ENCODE measurements at regions not wholly inside any gene's neighbourhood (a gene's known extent, or its start where the extent isn't known, plus 50 kb on each side); places are given as distances from the start of the nearest gene placed in this dataset.

DNA sequence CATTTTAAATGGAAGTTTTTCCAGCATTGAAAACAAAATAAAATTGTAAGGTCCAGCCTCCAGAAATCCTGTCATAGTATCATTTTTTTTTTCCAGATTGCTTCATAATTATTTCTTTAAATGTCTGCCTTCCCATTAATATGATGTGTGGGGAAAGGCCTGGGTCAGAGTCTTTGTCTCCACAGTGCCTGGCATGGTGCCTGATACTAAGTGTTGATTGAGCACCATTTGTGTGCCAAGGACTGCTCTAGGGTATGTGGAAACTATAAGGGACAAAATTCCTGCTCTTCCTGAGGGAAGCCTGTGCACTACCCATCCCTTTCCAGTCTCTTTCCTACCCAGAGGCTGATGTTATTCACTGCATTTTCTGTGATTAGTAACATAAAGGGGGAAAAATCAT is 53.1 kb upstream of the BEND4 start:
- ChIA-PET CTCF (no interaction called here), POLR2A (ENCODE audit: unreplicated experiment) (no interaction called here)
- DNase-seq = no peak
- peaks cover 31% of the 10 kb centered on the region for H3K27me3 ChIP-seq (ENCODE audit: insufficient read depth, low read depth)
- BruUV-seq (replicated peaks) = no TSS peak
- no peaks in the 10 kb centered on the region for H3K79me2 ChIP-seq (ENCODE audit: low read depth)
- intact Hi-C loops (cut with micrococcal nuclease; ENCODE audit: unreplicated experiment) = no loop called here
- H2AFZ ChIP-seq = no peak overlapping the region
- H3K9me3 ChIP-seq (ENCODE audit: insufficient read depth, low read depth) = no peaks in the 10 kb centered on the region; the same call in 1 of the 2 replicates
- H3K27ac ChIP-seq = no peak overlapping the region
- H3K36me3 ChIP-seq (ENCODE audit: low read depth) = no peaks in the 10 kb centered on the region
- H3K4me2 ChIP-seq = no peak overlapping the region
- H3K9me2 ChIP-seq (ENCODE audit: insufficient read depth) = no peaks in the 10 kb centered on the region
- H3F3A ChIP-seq (ENCODE audit: insufficient read depth, low read depth) = no peaks in the 10 kb centered on the region
- H3K4me1 ChIP-seq (replicated peaks; ENCODE audit: insufficient read depth) = no peaks in the 10 kb centered on the region
- no peak overlapping the region for H3K4me3 ChIP-seq
- no peaks in the 10 kb centered on the region for H4K20me1 ChIP-seq (ENCODE audit: insufficient read depth)
- TF ChIP-seq EZH2 (IDR thresholded peaks at IDR 0.05; ENCODE audit: low read depth) = no peak
- TF ChIP-seq, protein P1, sequence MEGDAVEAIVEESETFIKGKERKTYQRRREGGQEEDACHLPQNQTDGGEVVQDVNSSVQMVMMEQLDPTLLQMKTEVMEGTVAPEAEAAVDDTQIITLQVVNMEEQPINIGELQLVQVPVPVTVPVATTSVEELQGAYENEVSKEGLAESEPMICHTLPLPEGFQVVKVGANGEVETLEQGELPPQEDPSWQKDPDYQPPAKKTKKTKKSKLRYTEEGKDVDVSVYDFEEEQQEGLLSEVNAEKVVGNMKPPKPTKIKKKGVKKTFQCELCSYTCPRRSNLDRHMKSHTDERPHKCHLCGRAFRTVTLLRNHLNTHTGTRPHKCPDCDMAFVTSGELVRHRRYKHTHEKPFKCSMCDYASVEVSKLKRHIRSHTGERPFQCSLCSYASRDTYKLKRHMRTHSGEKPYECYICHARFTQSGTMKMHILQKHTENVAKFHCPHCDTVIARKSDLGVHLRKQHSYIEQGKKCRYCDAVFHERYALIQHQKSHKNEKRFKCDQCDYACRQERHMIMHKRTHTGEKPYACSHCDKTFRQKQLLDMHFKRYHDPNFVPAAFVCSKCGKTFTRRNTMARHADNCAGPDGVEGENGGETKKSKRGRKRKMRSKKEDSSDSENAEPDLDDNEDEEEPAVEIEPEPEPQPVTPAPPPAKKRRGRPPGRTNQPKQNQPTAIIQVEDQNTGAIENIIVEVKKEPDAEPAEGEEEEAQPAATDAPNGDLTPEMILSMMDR (conservative IDR thresholded peaks at IDR 0.05) = no peak

DNA sequence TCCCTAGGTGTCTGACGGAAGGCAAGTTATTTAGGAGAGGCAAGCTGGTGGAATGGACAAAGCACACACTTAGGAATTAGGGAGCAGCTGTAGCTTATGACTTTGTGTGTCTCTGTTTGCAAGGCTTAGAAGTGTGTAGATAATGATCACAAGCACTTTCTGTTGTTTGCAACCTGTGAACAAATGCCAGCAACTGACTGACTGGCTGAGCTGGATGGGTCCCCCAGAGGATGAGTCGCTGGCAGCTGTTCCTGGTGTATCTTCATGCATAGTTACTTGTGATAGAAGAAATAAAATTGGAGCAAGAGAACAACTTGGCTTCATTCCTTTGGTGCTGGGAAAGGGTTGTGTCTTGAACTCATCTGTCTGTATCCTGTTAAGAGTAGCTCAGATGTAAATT is 64.2 kb upstream of the BEND4 start:
- TF ChIP-seq, protein P1 (conservative IDR thresholded peaks at IDR 0.05) = no peak
- no peak for TF ChIP-seq EZH2 (IDR thresholded peaks at IDR 0.05; ENCODE audit: low read depth)
- H3K27ac ChIP-seq = no peak overlapping the region
- H2AFZ ChIP-seq = no peak overlapping the region
- no peaks in the 10 kb centered on the region for H3K36me3 ChIP-seq (ENCODE audit: low read depth)
- H3K4me3 ChIP-seq = no peak overlapping the region
- CTCF ChIA-PET = no interaction called here
- no peak for DNase-seq
- POLR2A ChIA-PET (ENCODE audit: unreplicated experiment) = interaction anchor here (0.6 kb wide), 1 partner anchor 1245 kb away, joined by 3 read pairs; no protein-coding TSS in a partner anchor
- H3F3A ChIP-seq (ENCODE audit: insufficient read depth, low read depth) = no peaks in the 10 kb centered on the region
- no peaks in the 10 kb centered on the region for H3K9me2 ChIP-seq (ENCODE audit: insufficient read depth)
- intact Hi-C loops (cut with micrococcal nuclease; ENCODE audit: unreplicated experiment) = no loop called here
- no peak overlapping the region for H3K4me2 ChIP-seq
- H3K9me3 ChIP-seq (ENCODE audit: insufficient read depth, low read depth) = no peaks in the 10 kb centered on the region
- no peaks in the 10 kb centered on the region for H4K20me1 ChIP-seq (ENCODE audit: insufficient read depth)
- no TSS peak for BruUV-seq (replicated peaks)
- peaks cover 45% of the 10 kb centered on the region for H3K27me3 ChIP-seq (ENCODE audit: insufficient read depth, low read depth)
- no peaks in the 10 kb centered on the region for H3K79me2 ChIP-seq (ENCODE audit: low read depth)
- H3K4me1 ChIP-seq (replicated peaks; ENCODE audit: insufficient read depth) = no peaks in the 10 kb centered on the region

DNA sequence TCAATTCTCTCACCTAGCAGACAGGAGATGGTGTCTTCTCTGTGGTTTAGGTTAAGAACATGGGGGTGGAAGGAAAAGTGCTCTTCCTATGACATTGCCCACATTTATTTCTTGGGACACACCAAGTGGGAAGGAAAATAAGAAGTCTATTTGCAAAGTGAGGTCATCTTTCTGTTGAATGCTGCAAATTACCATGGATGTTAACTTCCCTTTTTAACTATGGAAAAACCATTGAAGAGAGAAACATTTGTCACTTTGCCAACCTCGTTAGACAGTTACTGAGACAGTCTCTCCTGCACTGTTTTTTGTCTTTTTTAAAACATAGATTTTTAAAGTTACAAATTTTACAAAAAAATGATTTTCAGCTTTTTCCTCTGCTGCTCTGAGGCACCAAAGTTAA is 72.8 kb upstream of the BEND4 start:
- Histone ChIP-seq H3K79me2 (ENCODE audit: low read depth) (no peaks in the 10 kb centered on the region), H3K9me3 (ENCODE audit: insufficient read depth, low read depth) (no peaks in the 10 kb centered on the region), H4K20me1 (ENCODE audit: insufficient read depth) (no peaks in the 10 kb centered on the region), H3K27me3 (ENCODE audit: insufficient read depth, low read depth) (peaks cover 45% of the 10 kb centered on the region), H2AFZ (no peak overlapping the region), H3K4me1 (replicated peaks; ENCODE audit: insufficient read depth) (no peaks in the 10 kb centered on the region), H3K4me3 (no peak overlapping the region), H3K27ac (no peak overlapping the region), H3K4me2 (no peak overlapping the region), H3K36me3 (ENCODE audit: low read depth) (no peaks in the 10 kb centered on the region), H3F3A (ENCODE audit: insufficient read depth, low read depth) (no peaks in the 10 kb centered on the region), H3K9me2 (ENCODE audit: insufficient read depth) (no peaks in the 10 kb centered on the region)
- DNase-seq = no peak
- CTCF ChIA-PET = no interaction called here
- intact Hi-C loops (cut with micrococcal nuclease; ENCODE audit: unreplicated experiment) = no loop called here
- POLR2A ChIA-PET (ENCODE audit: unreplicated experiment) = no interaction called here
- no TSS peak for BruUV-seq (replicated peaks)
- TF ChIP-seq, protein P1 (conservative IDR thresholded peaks at IDR 0.05) = no peak
- no peak for TF ChIP-seq EZH2 (IDR thresholded peaks at IDR 0.05; ENCODE audit: low read depth)
